ENCODE measurements at regions not wholly inside any gene's neighbourhood (a gene's known extent, or its start where the extent isn't known, plus 50 kb on each side); places are given as distances from the start of the nearest gene placed in this dataset.
A peak's percentile ranks its signal among the peaks of the same experiment; 100 is the strongest.

DNA sequence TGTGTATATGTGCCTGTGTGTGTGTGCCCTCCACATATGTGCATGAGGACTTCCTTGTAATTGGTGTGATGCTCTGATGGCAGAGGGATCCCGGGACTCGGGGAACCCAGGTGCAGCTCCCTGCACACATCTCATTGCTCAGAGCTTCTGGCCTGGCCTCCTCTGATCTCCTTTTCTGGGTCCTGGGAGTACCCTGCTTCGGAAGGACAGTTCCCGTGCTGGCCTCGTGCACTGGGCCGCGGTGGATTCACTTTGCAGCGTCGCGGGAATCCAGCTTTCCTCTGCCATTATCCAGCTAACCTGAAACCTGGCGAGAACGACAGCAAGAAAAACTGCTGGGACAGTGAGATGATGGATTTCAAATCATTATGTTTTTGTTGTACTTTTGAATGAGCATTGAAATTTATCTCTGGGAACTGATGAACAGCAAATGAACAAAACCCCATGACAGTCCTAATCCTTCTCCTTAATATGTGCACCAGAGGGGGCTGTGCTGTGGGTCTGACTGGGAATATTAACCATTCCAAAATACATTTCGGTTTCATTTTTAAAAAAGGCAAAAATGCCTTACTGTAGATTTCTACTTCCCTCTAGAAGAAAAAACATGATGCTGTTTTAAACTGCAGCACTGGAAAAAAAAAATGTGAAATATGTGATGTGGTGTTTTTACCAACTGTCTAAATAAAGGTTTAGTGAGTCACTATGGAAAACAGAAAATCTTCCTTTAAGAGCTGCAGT, 78.2 kb downstream of the PTGR3 start:
- no peak for DNase-seq

DNA sequence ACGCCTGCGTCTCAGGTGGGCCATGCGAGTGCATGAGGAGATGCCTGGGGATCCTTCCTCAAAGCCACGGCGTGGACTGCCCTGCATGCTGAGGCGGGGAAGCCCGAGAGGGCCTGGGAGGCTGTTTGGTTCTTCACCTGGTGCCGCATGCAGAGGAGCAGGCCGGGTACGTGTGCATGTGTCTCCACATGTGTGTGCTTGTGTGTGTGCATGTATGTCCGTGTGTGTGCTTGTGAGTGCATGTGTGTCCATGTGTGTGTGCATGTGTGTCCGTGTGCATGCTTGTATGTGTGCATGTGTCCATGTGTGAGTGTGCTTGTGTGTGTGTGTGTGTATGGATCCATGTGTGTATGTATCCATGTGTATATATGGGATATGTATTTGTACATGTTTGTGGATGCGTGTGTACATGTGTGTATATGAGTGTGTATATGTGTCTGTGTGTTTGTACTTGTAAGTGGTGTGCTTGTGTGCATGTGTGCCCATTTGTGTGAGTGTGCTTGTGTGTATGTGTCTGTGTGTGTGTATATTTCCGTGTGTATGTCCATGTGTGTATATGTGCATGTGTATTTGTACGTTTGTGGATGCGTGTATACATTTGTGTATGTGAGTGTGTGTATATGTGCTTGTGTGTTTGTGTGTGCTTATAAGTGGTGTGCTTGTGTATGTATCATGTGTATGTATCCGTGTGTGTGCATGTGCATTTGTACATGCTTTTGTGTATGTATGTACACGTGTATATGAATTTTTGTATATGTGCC, 79.0 kb downstream of the PTGR3 start:
- DNase-seq = no peak

DNA sequence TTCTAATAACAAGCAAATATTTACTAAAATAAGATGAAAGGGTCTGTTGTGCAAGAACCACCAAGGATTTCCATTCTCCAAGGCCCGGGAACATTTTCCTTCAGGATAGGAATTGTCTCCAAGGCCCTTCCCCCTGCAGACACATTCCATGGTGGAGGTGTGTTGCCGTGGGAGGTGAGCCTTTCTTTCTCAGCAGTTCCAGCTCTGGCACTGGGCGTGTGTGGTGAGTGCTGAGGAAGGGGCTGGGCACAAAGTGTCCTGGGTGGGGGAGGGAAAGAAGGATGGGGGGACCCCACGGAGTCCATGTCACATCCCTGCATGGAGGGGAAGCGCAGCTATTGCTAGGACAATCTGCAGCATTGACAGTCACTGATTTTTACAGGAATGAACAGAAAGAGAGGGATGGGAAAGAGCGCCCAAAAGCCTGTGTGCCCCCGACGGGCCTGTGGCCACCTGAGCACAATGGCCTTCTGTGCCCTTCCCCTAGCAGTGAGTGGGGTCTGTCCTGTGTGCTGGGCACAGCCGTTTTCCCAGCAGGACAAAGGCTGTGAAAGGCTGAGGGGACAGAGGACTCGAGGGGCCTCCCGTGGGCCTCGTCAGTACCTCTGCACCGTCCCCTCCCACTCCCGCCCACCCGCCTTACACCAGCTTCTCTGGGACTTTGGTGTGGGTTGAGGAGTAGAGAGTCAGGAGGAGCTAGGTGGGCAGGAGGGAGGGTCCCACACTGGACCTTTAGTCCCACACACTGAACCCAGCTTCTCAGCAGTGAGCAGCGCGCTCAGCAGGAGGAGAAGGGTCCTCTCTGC, 79.8 kb downstream of the PTGR3 start:
- DNase-seq = no peak

DNA sequence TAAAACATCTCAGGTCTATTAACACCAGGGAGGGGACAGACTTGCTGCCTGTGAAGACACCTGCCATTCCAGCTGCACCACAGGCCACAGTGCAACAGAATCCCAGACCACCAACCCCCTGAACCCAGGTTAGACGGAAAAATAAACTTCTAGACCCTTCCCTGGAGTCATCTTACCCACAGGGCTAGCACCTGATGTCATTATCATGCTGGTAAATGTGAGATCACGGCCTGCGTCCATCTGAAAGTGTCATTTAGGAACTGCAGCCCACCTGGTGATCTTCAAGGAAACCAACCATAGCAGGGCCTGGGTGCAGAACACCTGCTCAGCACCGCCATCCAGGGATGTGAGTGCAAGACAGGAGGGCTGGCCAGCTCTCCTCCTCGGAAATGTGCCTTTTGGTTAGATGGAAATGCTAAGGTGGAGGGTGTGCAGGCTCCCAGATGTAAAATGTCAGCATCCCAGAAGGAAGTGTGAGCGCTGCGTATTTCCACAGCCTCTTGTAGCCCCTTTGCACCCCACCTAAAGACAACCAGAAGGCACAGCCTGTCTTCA, 80.8 kb downstream of the PTGR3 start:
- DNase-seq = no peak

GRCh38 chr18:75127143-75128021, 81.6 kb downstream of the PTGR3 start:
- DNase-seq = no peak

DNA sequence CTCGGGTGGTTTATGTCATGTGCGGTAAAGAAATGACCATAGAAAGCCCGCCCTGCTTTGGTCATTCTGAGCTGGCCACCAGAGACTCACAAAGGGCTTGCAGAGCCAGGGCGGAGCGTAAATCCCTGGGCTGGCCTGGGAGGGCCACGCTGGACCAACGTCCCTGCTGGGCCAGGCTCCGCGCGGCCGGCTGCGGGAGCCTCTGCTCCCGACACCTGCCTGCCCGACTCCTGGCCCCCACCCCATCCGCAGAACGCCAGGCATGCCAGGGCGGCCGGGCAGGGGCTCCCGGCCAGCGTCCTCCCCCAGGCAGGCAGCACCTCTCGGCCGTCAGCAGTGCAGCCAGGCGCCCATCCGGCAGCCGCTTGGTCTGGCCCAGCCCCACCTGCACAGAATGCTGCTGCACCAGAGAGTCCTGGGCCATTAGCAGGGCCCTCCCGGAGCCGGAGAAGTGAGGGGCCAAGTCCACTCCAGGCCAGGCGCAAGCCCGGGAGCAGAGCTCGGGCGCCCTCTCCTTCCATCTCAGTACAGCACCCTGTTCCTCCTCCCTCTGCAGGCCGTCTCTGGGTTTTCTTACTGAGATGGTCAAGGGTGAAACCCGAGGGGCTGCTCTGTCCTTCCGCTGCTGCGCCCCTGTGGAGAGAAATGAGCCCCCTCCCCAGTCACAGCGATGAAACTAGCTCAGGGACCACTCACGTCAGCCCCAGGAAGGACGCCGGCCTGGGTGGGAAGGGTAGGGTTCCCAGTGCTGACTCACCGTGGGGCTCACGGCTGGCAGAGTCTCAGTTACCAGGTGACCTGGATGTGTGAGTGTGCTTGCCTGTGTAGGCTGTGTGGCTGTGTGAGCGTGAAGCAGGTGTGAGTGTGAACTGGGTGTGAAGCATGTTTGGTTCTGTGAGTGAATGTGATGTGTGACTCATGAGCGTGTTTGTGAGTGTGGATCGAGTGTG, 83.3 kb downstream of the PTGR3 start:
- DNase-seq = no peak

GRCh38 chr18:75124991-75125381, 84.0 kb downstream of the PTGR3 start:
- peak; percentile 34 for DNase-seq

- no peak for DNase-seq
These were observed 84.4 kb downstream of the PTGR3 start for GRCh38 chr18:75124551-75124950.

DNA sequence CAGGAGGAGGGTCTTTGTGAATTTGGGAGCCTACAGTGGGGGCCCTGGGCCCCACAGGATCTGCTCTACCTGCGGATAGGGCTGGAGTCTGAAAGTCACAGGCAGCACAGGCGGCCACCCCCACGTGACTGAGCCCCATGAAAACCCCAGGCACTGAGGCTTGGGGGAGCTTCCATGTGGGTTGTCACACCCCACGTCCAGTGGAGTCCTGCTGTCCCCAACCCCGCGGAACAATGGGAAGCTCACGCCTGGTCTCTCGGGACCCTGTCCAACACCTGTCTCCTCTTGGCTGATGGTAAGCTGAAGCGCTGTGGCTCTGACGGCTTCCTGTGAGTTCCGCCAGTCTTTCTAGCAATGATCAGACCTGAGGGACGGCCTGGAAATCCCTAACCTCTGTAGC, 85.8 kb downstream of the PTGR3 start:
- DNase-seq = no peak

- DNase-seq = no peak
These were observed 86.5 kb downstream of the PTGR3 start for GRCh38 chr18:75122334-75122958.

DNA sequence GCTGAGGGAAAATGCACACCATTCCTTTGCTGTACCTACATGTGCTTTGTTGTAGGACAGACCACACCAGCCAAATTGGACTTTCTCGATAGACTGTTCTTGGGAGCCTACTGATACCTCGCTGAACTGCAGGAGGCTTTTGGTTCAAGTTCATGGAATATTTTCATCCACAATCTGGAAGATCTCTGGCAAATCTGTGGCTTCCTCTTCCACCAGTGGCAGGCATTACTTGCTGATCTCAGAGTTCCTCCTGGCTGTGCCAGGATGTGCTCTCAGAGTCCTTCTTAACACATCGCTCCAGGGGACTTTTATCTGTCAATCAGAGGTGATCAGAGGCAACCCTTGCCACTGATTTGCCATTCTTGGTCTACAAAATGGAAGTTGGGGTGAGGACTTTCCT, 87.7 kb downstream of the PTGR3 start:
- no peak for DNase-seq

DNA sequence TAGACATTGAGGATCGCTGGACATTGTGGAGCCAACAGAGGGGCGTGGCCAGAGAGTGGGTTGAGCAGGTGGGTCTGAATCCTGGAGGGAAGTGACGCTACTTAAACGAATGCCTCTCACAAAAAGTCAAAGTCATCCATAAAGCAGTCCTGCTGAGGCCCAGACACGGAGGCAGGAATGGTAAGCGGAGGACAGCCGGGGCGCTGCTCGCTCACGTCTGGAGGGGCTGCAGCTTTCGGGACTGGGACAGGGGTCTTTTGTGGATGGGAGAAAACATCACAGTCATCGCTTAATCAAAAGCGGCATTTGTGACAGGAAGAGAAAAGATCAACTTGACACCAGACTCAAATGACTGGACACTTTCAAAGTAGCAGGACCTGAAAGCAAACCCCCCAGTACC, 88.4 kb downstream of the PTGR3 start:
- DNase-seq = no peak

- DNase-seq = no peak
These were observed 92.1 kb downstream of the PTGR3 start for GRCh38 chr18:75116809-75117208.

DNA sequence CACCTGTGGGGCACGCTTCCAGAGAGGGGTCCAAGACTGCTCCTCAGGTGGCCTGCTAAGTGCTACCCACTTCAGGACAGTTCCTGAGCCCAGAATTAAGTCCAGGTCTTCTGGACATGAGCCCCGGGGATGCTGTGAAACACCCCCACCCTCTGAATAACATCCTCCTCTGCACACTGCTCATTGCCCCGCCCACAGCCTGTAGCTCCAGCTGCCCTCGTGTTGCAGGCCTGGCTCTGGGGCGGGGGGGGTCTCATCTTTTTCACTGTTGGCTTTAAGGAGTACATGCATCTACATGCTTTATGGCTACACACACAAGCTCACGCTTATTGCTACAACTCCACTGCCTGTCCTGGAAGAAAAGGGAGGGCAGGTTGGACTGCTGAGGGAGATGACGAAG, 92.8 kb downstream of the PTGR3 start:
- DNase-seq = no peak

GRCh38 chr18:75115514-75115913, 93.4 kb downstream of the PTGR3 start:
- no peak for DNase-seq
